BE2C (cell line): ENCODE measurements at regions not wholly inside any gene's neighbourhood (a gene's known extent, or its start where the extent isn't known, plus 50 kb on each side); places are given as distances from the start of the nearest gene placed in this dataset.

Experiments
- DNase-seq: peaks from one replicate; pipeline ENCODE4 v3.0.0-alpha.2; 2020
- H3K27me3 ChIP-seq: fragments of 250-450 bp; sonication (Bioruptor Pico); 2 replicates; pipeline ENCODE4 v1.5.1; 2020; ENCODE audit warnings: mild to moderate bottlenecking
- H3K36me3 ChIP-seq: fragments of 250-450 bp; sonication (Bioruptor Pico); 2 replicates; pipeline ENCODE4 v1.5.1; 2020; ENCODE audit warnings: mild to moderate bottlenecking
- H3K4me1 ChIP-seq: fragments of 250-450 bp; sonication (Bioruptor Pico); 2 replicates; pipeline ENCODE4 v1.5.1; 2020
- H3K4me3 ChIP-seq: 2 replicates; pipeline ENCODE4 v1.5.1; 2011; ENCODE audit warnings: low read depth, low read length
- H3K9me3 ChIP-seq: fragments of 250-450 bp; sonication (Bioruptor Pico); 2 replicates; pipeline ENCODE4 v1.5.1; 2020
- CTCF ChIP-seq: IDR thresholded peaks from 2 replicates; pipeline ENCODE4 v1.5.1; 2012; ENCODE audit warnings: mild to moderate bottlenecking, low read depth, low read length

DNA sequence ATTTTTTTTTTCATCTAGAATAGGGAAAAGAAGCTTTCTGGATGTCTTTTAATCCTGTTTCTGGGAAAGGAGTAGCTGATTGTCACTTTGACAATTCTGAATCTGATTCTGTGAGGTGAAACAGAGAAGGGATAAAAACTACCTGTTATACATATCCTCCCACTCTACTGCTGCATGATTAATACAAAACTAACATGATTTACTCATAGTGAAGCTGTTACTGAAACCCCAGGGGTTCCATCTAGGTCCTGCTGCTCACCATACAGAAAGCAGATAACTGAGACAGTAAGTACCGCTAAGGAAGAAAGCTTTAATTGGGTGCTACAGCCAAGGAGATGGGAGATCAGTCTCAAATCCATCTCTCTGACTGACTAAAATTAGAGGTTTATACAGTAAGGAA, 610.9 kb upstream of the ALCAM start:
- no peaks in the 10 kb centered on the region for H3K4me1 ChIP-seq
- DNase-seq, result no peak
- no peak for TF ChIP-seq CTCF

DNA sequence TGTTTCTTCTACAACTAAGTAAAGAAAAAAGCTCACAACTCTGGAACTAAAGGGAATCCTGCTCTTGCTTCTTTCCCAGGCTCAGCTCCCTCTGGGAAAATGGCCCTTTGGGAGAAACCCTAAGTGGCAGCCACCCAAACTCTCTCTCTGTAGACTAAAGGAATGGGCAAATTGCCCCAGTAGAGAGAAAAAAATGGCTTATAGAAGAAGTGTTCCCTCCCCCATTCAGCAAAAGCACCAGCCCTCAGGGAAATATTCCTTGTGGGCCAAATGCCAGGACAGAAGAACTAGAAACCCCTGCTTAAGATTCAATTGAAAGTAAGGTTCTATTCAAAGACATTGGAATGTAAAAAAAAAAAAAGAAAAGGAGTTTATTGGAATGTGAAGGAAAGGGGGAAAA, 603.7 kb upstream of the ALCAM start:
- Histone ChIP-seq H3K4me1 (0 out of 2 replicates have a peak, but pooled peaks cover 2% of the 10 kb centered on the region), H3K4me3 (no peak overlapping the region), H3K36me3 (no peaks in the 10 kb centered on the region), H3K27me3 (no peaks in the 10 kb centered on the region), H3K9me3 (no peaks in the 10 kb centered on the region)
- no peak for DNase-seq
- no peak for TF ChIP-seq CTCF

More for the DNA sequence above, 610.9 kb upstream of the ALCAM start:
- Histone ChIP-seq H3K36me3 (no peaks in the 10 kb centered on the region), H3K27me3 (no peaks in the 10 kb centered on the region), H3K9me3 (no peaks in the 10 kb centered on the region), H3K4me3 (no peak overlapping the region)

DNA sequence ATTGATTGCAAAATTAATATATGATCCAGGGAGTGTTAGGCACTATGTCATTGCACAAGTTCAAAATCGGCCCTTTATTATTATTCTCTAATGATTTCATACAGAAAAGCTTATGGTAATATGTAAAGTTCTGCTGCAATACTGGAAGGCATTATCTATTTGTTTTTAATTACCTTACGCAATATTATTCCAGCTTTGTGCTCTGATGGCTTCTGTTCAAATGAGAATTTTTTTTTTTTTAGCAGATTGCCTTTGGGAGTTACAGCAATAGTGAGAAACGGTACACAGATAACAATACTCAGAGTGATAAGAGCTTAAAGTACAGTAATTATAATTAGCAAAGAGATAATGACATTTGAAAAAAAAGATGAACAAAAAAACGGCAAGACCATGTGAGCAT, 602.2 kb upstream of the ALCAM start:
- no peak for TF ChIP-seq CTCF
- 0 out of 2 replicates have a peak, but pooled peaks cover 2% of the 10 kb centered on the region for H3K4me1 ChIP-seq
- H3K9me3 ChIP-seq, result no peaks in the 10 kb centered on the region
- no peak for DNase-seq
- no peaks in the 10 kb centered on the region for H3K27me3 ChIP-seq
- H3K36me3 ChIP-seq, result no peaks in the 10 kb centered on the region
- H3K4me3 ChIP-seq, result no peak overlapping the region

DNA sequence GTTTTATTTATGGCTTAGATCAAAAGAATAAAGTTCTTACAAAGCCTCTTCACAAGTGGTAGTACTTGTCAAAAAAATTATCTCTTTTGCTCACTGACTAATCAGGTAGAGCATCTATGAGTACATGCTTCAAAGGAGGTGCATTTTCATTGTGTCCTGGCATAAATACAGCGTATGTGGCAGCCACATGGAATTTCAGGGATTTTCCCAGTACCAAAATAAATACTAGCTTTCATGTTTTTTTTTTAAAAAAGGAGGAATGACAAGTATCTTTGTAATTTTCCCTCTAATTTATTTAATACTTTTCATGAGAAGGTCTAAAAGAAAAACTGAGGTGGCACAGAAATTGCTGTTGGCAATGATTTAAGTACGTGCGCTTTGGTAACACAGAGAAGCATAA, 597.8 kb upstream of the ALCAM start:
- Histone ChIP-seq H3K36me3 (no peaks in the 10 kb centered on the region), H3K27me3 (no peaks in the 10 kb centered on the region), H3K4me1 (0 out of 2 replicates have a peak, but pooled peaks cover 1% of the 10 kb centered on the region), H3K9me3 (no peaks in the 10 kb centered on the region), H3K4me3 (no peak overlapping the region)
- DNase-seq, result no peak
- TF ChIP-seq CTCF, result no peak

GRCh38 chr3:104779324-104779723, 587.4 kb upstream of the ALCAM start:
- TF ChIP-seq CTCF, result no peak
- H3K4me1 ChIP-seq, result no peaks in the 10 kb centered on the region
- H3K36me3 ChIP-seq, result no peaks in the 10 kb centered on the region
- H3K4me3 ChIP-seq, result no peak overlapping the region
- no peaks in the 10 kb centered on the region for H3K27me3 ChIP-seq
- no peak for DNase-seq
- 0 out of 2 replicates have a peak, but pooled peaks cover 5% of the 10 kb centered on the region for H3K9me3 ChIP-seq

GRCh38 chr3:104781112-104781511, 585.6 kb upstream of the ALCAM start:
- Histone ChIP-seq H3K4me1 (no peaks in the 10 kb centered on the region), H3K4me3 (no peak overlapping the region), H3K27me3 (no peaks in the 10 kb centered on the region), H3K36me3 (no peaks in the 10 kb centered on the region), H3K9me3 (0 out of 2 replicates have a peak, but pooled peaks cover 5% of the 10 kb centered on the region)
- no peak for TF ChIP-seq CTCF
- no peak for DNase-seq
